Keratinocyte (primary cell): ENCODE measurements at regions not wholly inside any gene's neighbourhood (a gene's known extent, or its start where the extent isn't known, plus 50 kb on each side); places are given as distances from the start of the nearest gene placed in this dataset.

Experiments used
- CTCF ChIP-seq, 3 experiments: IDR thresholded peaks in 1 of 3; conservative IDR thresholded peaks in 1 of 3; optimal IDR thresholded peaks in 1 of 3; 2 replicates in 2 of 3; 3 replicates in 1 of 3; pipeline versions ENCODE3 to v1.5.1; 2011; ENCODE audit warnings: low read length in 3 of 3, mild to moderate bottlenecking in 3 of 3, moderate library complexity in 2 of 3, control low read depth in 1 of 3, inconsistent platforms in 1 of 3; ENCODE audit not compliant: insufficient read depth in 2 of 3; ENCODE audit errors: extremely low read depth in 1 of 3
- EZH2 ChIP-seq: IDR thresholded peaks from one replicate; pipeline ENCODE4 v1.6.1; 2012; ENCODE audit warnings: inconsistent platforms, mild to moderate bottlenecking, low read length, moderate library complexity

- TF ChIP-seq CTCF (optimal IDR thresholded peaks at IDR 0.05 in 1 of 3, IDR thresholded peaks at IDR 0.05 in 1 of 3, conservative IDR thresholded peaks at IDR 0.05 in 1 of 3; ENCODE audit: extremely low read depth in 1 of 3, insufficient read depth in 2 of 3, low read length in 3 of 3) (no peak), EZH2 (no peak)
These were observed 268.6 kb upstream of the SESN3 start for GRCh38 chr11:95499516-95500135.
